HEK293 (cell line): ENCODE measurements at regions not wholly inside any gene's neighbourhood (a gene's known extent, or its start where the extent isn't known, plus 50 kb on each side); places are given as distances from the start of the nearest gene placed in this dataset.
A peak's percentile ranks its signal among the peaks of the same experiment; 100 is the strongest.

Experiments used
- CTCF ChIA-PET: fragments of 350-600 bp; formaldehyde crosslinking; extraction: SDS; loops from one replicate; lab custom pipeline; 2021; ENCODE audit warnings: antibody characterized with exemption; lab: Yijun Ruan, JAX
- POLR2A ChIA-PET: fragments of 300-600 bp; formaldehyde crosslinking; extraction: SDS; loops from one replicate; lab custom pipeline; 2020; ENCODE audit warnings: antibody characterized with exemption, inconsistent platforms; lab: Yijun Ruan, JAX
- H3K27ac ChIP-seq: fragments of 200-500 bp; sonication (Bioruptor generic); 2 replicates; pipeline ENCODE4 v1.5.1; 2014; ENCODE audit warnings: low read depth, low read length, control low read depth, inconsistent platforms; ENCODE audit errors: extremely low read depth
- H3K36me3 ChIP-seq, 2 experiments: fragments of 200-500 bp in 1 of 2; sonication (Bioruptor generic) in 1 of 2; 1 replicate in 1 of 2; 2 replicates in 1 of 2; pipeline ENCODE4 v1.5.1; 2014 to 2017; ENCODE audit warnings: inconsistent platforms in 2 of 2, low read length in 2 of 2; ENCODE audit not compliant: control insufficient read depth in 2 of 2, insufficient read depth in 1 of 2
- H3K4me1 ChIP-seq: fragments of 200-500 bp; sonication (Bioruptor generic); 2 replicates; pipeline ENCODE4 v1.5.1; 2014; ENCODE audit warnings: mild to moderate bottlenecking, low read length, inconsistent platforms; ENCODE audit not compliant: control insufficient read depth, insufficient read depth
- H3K4me3 ChIP-seq: 2 replicates; pipeline ENCODE4 v1.5.1; 2011; ENCODE audit warnings: low read depth, mild to moderate bottlenecking, control low read depth, low read length, moderate library complexity
- H3K9me3 ChIP-seq: fragments of 200-500 bp; sonication (Bioruptor generic); 2 replicates; pipeline ENCODE4 v1.5.1; 2014; ENCODE audit warnings: low read depth, low read length, inconsistent platforms; ENCODE audit not compliant: control insufficient read depth, insufficient read depth
- EGR2 ChIP-seq: fragments of 450-650 bp; formaldehyde crosslinking; IDR thresholded peaks from 2 replicates; pipeline ENCODE4 v1.5.1; 2016; ENCODE audit warnings: low read depth, missing biosample characterization, missing genetic modification characterization
- GLI2 ChIP-seq: fragments of 450-650 bp; formaldehyde crosslinking; IDR thresholded peaks from 2 replicates; pipeline ENCODE4; 2017; ENCODE audit warnings: missing biosample characterization, missing genetic modification characterization, low read depth, borderline replicate concordance
- GLIS1 ChIP-seq: fragments of 450-650 bp; formaldehyde crosslinking; IDR thresholded peaks from 2 replicates; pipeline ENCODE4 v1.5.1; 2016; ENCODE audit warnings: missing biosample characterization, missing genetic modification characterization
- HOXC10 ChIP-seq: sonication (generic); formaldehyde crosslinking; IDR thresholded peaks from 2 replicates; pipeline ENCODE4 v1.8.1; 2023; ENCODE audit warnings: mild to moderate bottlenecking, missing genetic modification reagents
- PRDM4 ChIP-seq: fragments of 450-650 bp; formaldehyde crosslinking; IDR thresholded peaks from 2 replicates; pipeline ENCODE4 v1.5.1; 2017; ENCODE audit warnings: missing biosample characterization, missing genetic modification characterization
- SETDB1 ChIP-seq: IDR thresholded peaks from one replicate; pipeline ENCODE4 v1.6.1; 2017; ENCODE audit warnings: mild to moderate bottlenecking, low read length, moderate library complexity, mixed read lengths; ENCODE audit not compliant: insufficient read length
- ZBTB1 ChIP-seq: fragments of 450-650 bp; formaldehyde crosslinking; IDR thresholded peaks from 2 replicates; pipeline ENCODE4 v1.5.1; 2016; ENCODE audit warnings: missing biosample characterization, missing genetic modification characterization
- ZBTB48 ChIP-seq: fragments of 450-650 bp; formaldehyde crosslinking; IDR thresholded peaks from 2 replicates; pipeline ENCODE4 v1.5.1; 2016; ENCODE audit warnings: missing biosample characterization, missing genetic modification characterization
- ZBTB49 ChIP-seq: fragments of 450-650 bp; formaldehyde crosslinking; IDR thresholded peaks from 2 replicates; pipeline ENCODE4 v1.5.1; 2016; ENCODE audit warnings: missing biosample characterization, missing genetic modification characterization, low read depth
- ZEB2 ChIP-seq: fragments of 450-650 bp; formaldehyde crosslinking; IDR thresholded peaks from 2 replicates; pipeline ENCODE4 v1.5.1; 2016; ENCODE audit warnings: missing biosample characterization, missing genetic modification characterization
- ZNF175 ChIP-seq: fragments of 450-650 bp; formaldehyde crosslinking; IDR thresholded peaks from 2 replicates; pipeline ENCODE4 v1.5.1; 2016; ENCODE audit warnings: missing biosample characterization, missing genetic modification characterization
- ZNF280D ChIP-seq: fragments of 450-650 bp; formaldehyde crosslinking; IDR thresholded peaks from 2 replicates; pipeline ENCODE4 v1.5.1; 2016; ENCODE audit warnings: missing biosample characterization, missing genetic modification characterization
- ZNF398 ChIP-seq: fragments of 450-650 bp; formaldehyde crosslinking; IDR thresholded peaks from 2 replicates; pipeline ENCODE4 v1.5.1; 2017; ENCODE audit warnings: missing biosample characterization, missing genetic modification characterization
- ZNF433 ChIP-seq: fragments of 450-650 bp; formaldehyde crosslinking; IDR thresholded peaks from 2 replicates; pipeline ENCODE4 v1.5.1; 2016; ENCODE audit warnings: missing biosample characterization, missing genetic modification characterization, low read depth
- ZNF501 ChIP-seq: fragments of 450-650 bp; formaldehyde crosslinking; IDR thresholded peaks from 2 replicates; pipeline ENCODE4 v1.5.1; 2016; ENCODE audit warnings: missing biosample characterization, missing genetic modification characterization
- ZNF548 ChIP-seq: fragments of 450-650 bp; formaldehyde crosslinking; IDR thresholded peaks from 2 replicates; pipeline ENCODE4 v1.5.1; 2016; ENCODE audit warnings: missing biosample characterization, missing genetic modification characterization
- ZNF558 ChIP-seq: fragments of 450-650 bp; formaldehyde crosslinking; IDR thresholded peaks from 2 replicates; pipeline ENCODE4 v1.5.1; 2016; ENCODE audit warnings: missing biosample characterization, missing genetic modification characterization
- ZNF571 ChIP-seq: fragments of 450-650 bp; formaldehyde crosslinking; IDR thresholded peaks from 2 replicates; pipeline ENCODE4 v1.5.0; 2017; ENCODE audit warnings: missing biosample characterization, missing genetic modification characterization
- ZNF621 ChIP-seq: fragments of 450-650 bp; formaldehyde crosslinking; IDR thresholded peaks from 2 replicates; pipeline ENCODE4 v1.5.1; 2017; ENCODE audit warnings: missing biosample characterization, missing genetic modification characterization
- ZNF639 ChIP-seq: fragments of 450-650 bp; formaldehyde crosslinking; IDR thresholded peaks from 2 replicates; pipeline ENCODE4 v1.5.1; 2016; ENCODE audit warnings: missing biosample characterization, missing genetic modification characterization
- ZNF792 ChIP-seq: fragments of 450-650 bp; formaldehyde crosslinking; IDR thresholded peaks from 2 replicates; pipeline ENCODE4 v1.5.1; 2016; ENCODE audit warnings: missing biosample characterization, missing genetic modification characterization

GRCh38 chr22:42190274-42190673, 59.7 kb upstream of the CYP2D6 start (continued):
- no peak for TF ChIP-seq PRDM4 (tag by site-specific recombination)
- no peak for TF ChIP-seq ZNF571 (tag by site-specific recombination)
- no peak for TF ChIP-seq GLI2 (tag by site-specific recombination)

GRCh38 chr22:42189761-42190160, 59.2 kb upstream of the CYP2D6 start:
- CTCF ChIA-PET = interaction anchor here (0.6 to 1.1 kb wide), 5 partner anchors 28 to 493 kb away, joined by 3 read pairs; no protein-coding TSS in a partner anchor
- TF ChIP-seq ZBTB49 (tag by site-specific recombination) (no peak), ZNF175 (no peak), ZNF792 (tag by site-specific recombination) (no peak), ZNF548 (tag by site-specific recombination) (no peak), SETDB1 (no peak), HOXC10 (no peak), ZNF639 (no peak), EGR2 (no peak), ZEB2 (tag by site-specific recombination) (no peak), ZNF558 (no peak), ZBTB1 (tag by site-specific recombination) (no peak), ZNF433 (tag by site-specific recombination) (no peak)
- no peaks in the 10 kb centered on the region for H3K4me1 ChIP-seq
- no peaks in the 10 kb centered on the region for H3K36me3 ChIP-seq
- H3K4me3 ChIP-seq = no peak overlapping the region
- POLR2A ChIA-PET = no interaction called here
- H3K27ac ChIP-seq = no peak overlapping the region
- H3K9me3 ChIP-seq = no peaks in the 10 kb centered on the region

GRCh38 chr22:42188808-42189447, 58.3 kb upstream of the CYP2D6 start:
- no peaks in the 10 kb centered on the region for H3K9me3 ChIP-seq
- CTCF ChIA-PET = interaction anchor here (0.5 to 1.1 kb wide), 5 partner anchors 13 to 492 kb away, joined by 3 read pairs; no protein-coding TSS in a partner anchor
- no peaks in the 10 kb centered on the region for H3K4me1 ChIP-seq
- H3K4me3 ChIP-seq = no peak overlapping the region
- no peaks in the 10 kb centered on the region for H3K36me3 ChIP-seq
- POLR2A ChIA-PET = no interaction called here
- no peak overlapping the region for H3K27ac ChIP-seq
- TF ChIP-seq ZBTB48 (tag by site-specific recombination) = peak; percentile 46; the same call in 1 of the 2 replicates
- TF ChIP-seq ZBTB1 (tag by site-specific recombination) = no peak
- TF ChIP-seq ZNF280D (tag by site-specific recombination) = no peak
- TF ChIP-seq GLIS1 (tag by site-specific recombination) = peak; percentile 28
- peak; percentile 50 for TF ChIP-seq ZNF398 (tag by site-specific recombination)
- no peak for TF ChIP-seq ZNF501
- no peak for TF ChIP-seq ZNF621
